ENCODE measurements at regions not wholly inside any gene's neighbourhood (a gene's known extent, or its start where the extent isn't known, plus 50 kb on each side); places are given as distances from the start of the nearest gene placed in this dataset.

GRCh38 chr15:29438703-29439055 is 169.1 kb upstream of the NSMCE3 start:
- no peak overlapping the region for H3K4me2 ChIP-seq

DNA sequence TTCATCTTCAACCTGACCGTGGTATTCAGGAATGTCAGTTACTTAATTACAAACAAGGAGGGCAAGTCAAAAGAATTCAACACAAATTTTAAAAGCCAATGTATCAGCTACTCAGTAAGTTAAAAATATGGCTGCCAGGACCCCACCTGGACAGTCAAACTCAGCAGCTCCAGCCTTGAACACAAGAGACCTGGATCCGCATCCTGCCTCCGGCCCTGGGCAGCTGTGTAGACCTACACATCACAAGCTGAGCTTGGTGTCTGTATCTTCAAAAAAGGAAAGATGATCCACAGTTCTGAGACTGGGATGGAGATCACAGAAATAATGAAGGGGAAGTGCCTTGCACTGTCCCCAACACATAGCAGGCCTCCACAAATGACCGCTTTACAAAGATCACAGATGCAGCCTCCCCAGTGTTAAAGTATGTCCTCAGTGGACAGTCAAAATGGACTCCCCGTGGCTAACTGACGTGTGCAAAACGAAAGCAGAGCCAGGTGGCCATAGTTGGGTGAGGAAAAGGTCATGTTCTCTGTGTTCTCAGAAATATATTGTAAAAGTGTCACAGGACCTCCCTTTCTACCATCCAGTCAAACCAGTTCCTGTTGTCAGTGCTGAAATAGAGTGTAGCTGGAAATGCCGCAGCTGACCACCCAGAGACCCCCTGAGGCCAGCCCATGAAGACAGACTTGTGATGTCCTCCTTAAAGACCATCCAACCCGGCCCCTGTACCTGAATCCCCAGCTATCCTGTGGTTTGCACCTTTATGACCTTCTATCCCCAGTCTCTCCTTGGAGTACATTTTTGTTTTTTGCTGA is 168.5 kb upstream of the NSMCE3 start:
- Histone ChIP-seq H3K4me2 (no peak overlapping the region), H4K20me1 (no peaks in the 10 kb centered on the region), H3K9ac (no peak overlapping the region), H3K27ac (no peak overlapping the region), H3K36me3 (no peaks in the 10 kb centered on the region), H3K4me1 (no peaks in the 10 kb centered on the region), H3K4me3 (no peak overlapping the region), H3K27me3 (no peaks in the 10 kb centered on the region), H3K9me3 (no peaks in the 10 kb centered on the region)
- TF ChIP-seq Cebpa-rat (IDR thresholded peaks at IDR 0.05) = no peak

More at GRCh38 chr15:29438703-29439055, 169.1 kb upstream of the NSMCE3 start:
- H3K4me1 ChIP-seq = no peaks in the 10 kb centered on the region
- no peaks in the 10 kb centered on the region for H3K27me3 ChIP-seq
- no peak for TF ChIP-seq Cebpa-rat (IDR thresholded peaks at IDR 0.05)
- H3K27ac ChIP-seq = no peak overlapping the region
- H3K9me3 ChIP-seq = no peaks in the 10 kb centered on the region
- H3K9ac ChIP-seq = no peak overlapping the region
- H4K20me1 ChIP-seq = no peaks in the 10 kb centered on the region
- no peak overlapping the region for H3K4me3 ChIP-seq
- H3K36me3 ChIP-seq = no peaks in the 10 kb centered on the region

- no peaks in the 10 kb centered on the region for H3K36me3 ChIP-seq
- no peak overlapping the region for H3K27ac ChIP-seq
- no peaks in the 10 kb centered on the region for H3K4me1 ChIP-seq
- no peak overlapping the region for H3K9ac ChIP-seq
- H3K4me2 ChIP-seq = no peak overlapping the region
- H4K20me1 ChIP-seq = no peaks in the 10 kb centered on the region
- no peaks in the 10 kb centered on the region for H3K27me3 ChIP-seq
- TF ChIP-seq Cebpa-rat (IDR thresholded peaks at IDR 0.05) = no peak
- no peaks in the 10 kb centered on the region for H3K9me3 ChIP-seq
- no peak overlapping the region for H3K4me3 ChIP-seq
Measured at GRCh38 chr15:29435811-29436210, 166.2 kb upstream of the NSMCE3 start.

GRCh38 chr15:29434280-29434679 is 164.7 kb upstream of the NSMCE3 start:
- Histone ChIP-seq H3K27ac (no peak overlapping the region), H3K27me3 (no peaks in the 10 kb centered on the region)

DNA sequence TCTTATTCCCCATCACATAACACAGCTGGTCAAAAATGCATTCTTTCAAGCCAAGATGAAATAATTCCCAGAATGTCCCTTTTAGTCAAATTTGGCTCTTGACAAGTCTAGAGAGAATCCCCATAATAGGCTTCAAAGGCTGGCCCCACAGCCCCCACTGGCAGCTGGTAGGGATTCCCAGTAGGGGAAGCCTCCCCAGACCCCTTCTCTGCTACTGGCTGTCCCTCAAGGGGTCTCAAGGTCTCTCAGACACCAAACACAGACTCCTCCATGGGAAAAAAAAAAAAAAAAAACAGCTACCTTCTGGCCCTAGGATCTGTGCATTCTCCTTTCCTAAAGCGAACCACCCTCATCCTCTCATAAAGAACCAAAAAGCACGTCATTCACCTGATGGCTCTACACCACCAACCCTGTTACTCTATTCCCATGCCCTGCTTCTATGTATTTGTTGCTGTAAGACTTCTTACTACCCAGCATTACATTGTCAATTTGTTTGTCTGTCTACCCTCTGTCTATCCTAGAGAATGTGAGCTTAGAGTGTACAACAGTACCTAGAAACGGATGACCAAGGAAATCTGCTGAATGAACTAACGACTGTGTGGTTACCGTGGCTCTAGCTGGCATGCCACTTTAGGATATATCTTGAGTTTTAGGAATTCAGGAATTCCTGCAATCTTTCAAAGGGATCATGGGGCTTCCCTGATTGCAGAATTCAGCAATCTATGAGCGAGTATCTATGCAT is 164.1 kb upstream of the NSMCE3 start:
- Histone ChIP-seq H3K9me3 (no peaks in the 10 kb centered on the region), H3K9ac (no peak overlapping the region), H3K27me3 (no peaks in the 10 kb centered on the region), H3K4me2 (no peak overlapping the region), H3K27ac (no peak overlapping the region), H3K4me3 (no peak overlapping the region), H3K4me1 (peaks cover 6% of the 10 kb centered on the region; the same call in 1 of the 2 replicates), H3K36me3 (no peaks in the 10 kb centered on the region), H4K20me1 (no peaks in the 10 kb centered on the region)
- no peak for TF ChIP-seq Cebpa-rat (IDR thresholded peaks at IDR 0.05)

More at GRCh38 chr15:29434280-29434679, 164.7 kb upstream of the NSMCE3 start:
- Histone ChIP-seq H3K4me3 (no peak overlapping the region), H3K9me3 (no peaks in the 10 kb centered on the region), H3K4me1 (peaks cover 6% of the 10 kb centered on the region; the same call in 1 of the 2 replicates), H4K20me1 (no peaks in the 10 kb centered on the region), H3K36me3 (no peaks in the 10 kb centered on the region), H3K4me2 (no peak overlapping the region), H3K9ac (no peak overlapping the region)
- no peak for TF ChIP-seq Cebpa-rat (IDR thresholded peaks at IDR 0.05)

DNA sequence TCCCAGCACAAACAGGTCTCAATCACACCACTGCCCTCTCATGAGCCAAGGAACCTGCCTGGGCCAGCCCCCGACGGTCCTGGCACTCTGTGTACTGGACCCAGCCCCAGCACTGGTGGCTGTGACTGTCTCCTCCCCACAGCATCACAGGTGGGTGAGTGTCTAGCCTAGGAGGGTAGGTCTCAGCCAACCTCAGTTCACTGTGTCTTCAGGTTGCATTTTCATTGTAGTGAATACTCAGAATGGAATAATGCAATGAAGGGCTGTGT is 163.4 kb upstream of the NSMCE3 start:
- no peaks in the 10 kb centered on the region for H3K36me3 ChIP-seq
- no peak for TF ChIP-seq Cebpa-rat (IDR thresholded peaks at IDR 0.05)
- no peaks in the 10 kb centered on the region for H3K27me3 ChIP-seq
- no peak overlapping the region for H3K9ac ChIP-seq
- no peaks in the 10 kb centered on the region for H4K20me1 ChIP-seq
- no peak overlapping the region for H3K4me3 ChIP-seq
- H3K4me2 ChIP-seq = no peak overlapping the region
- H3K9me3 ChIP-seq = no peaks in the 10 kb centered on the region
- H3K27ac ChIP-seq = no peak overlapping the region
- H3K4me1 ChIP-seq = peaks cover 6% of the 10 kb centered on the region; the same call in 1 of the 2 replicates

DNA sequence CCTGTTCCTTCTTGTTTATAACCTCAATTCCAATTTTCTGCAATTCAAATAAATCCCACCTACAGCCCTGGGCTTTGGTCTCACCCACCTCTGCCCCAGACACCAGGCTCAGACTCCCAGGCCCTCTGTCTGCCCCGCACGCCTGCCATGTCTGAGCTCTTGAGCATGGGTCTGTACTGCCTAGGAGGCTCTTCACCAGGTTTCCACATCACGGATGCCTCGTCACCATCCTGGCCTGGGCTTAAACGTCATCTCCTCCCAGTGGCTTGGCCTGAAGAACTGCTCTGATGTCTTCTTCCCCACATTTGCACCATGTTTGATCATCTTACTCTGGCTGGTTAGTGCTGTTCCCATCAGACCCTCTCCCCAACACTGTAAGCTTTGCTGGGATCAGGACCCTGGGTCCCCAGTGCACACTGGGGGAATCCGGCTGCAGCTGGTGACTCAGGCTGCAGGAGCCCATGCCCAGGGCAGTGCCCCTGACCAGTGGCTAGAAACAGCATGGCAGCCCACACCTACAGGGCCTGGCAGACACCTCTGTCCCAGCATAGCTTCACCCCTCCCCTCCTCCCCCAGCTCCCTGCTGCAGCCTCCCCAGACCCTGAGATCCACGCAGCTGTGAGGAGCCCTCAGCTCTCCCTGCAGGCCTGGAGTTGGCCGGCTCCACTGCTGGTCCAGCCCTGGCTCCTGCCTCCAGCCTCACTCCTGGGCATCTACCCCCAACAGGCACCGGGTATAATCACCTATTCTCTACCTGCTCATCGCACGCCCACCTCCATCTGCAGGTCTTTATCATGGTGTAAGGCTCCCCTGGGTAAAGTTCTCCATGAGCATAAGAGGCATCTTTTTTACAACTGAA is 162.8 kb upstream of the NSMCE3 start:
- no peaks in the 10 kb centered on the region for H3K9me3 ChIP-seq
- no peaks in the 10 kb centered on the region for H3K27me3 ChIP-seq
- no peaks in the 10 kb centered on the region for H4K20me1 ChIP-seq
- TF ChIP-seq Cebpa-rat (IDR thresholded peaks at IDR 0.05) = no peak
- no peak overlapping the region for H3K9ac ChIP-seq
- H3K4me2 ChIP-seq = no peak overlapping the region
- no peak overlapping the region for H3K27ac ChIP-seq
- H3K4me1 ChIP-seq = peaks cover 6% of the 10 kb centered on the region; the same call in 1 of the 2 replicates
- no peak overlapping the region for H3K4me3 ChIP-seq
- H3K36me3 ChIP-seq = no peaks in the 10 kb centered on the region

GRCh38 chr15:29430831-29431230 is 161.2 kb upstream of the NSMCE3 start:
- no peak overlapping the region for H3K4me2 ChIP-seq
- no peak for TF ChIP-seq Cebpa-rat (IDR thresholded peaks at IDR 0.05)
- no peak overlapping the region for H3K4me3 ChIP-seq
- H3K36me3 ChIP-seq = no peaks in the 10 kb centered on the region
- no peaks in the 10 kb centered on the region for H4K20me1 ChIP-seq
- H3K9me3 ChIP-seq = no peaks in the 10 kb centered on the region
- no peak overlapping the region for H3K9ac ChIP-seq
- H3K27ac ChIP-seq = no peak overlapping the region
- no peaks in the 10 kb centered on the region for H3K27me3 ChIP-seq
- H3K4me1 ChIP-seq = peaks cover 6% of the 10 kb centered on the region; the same call in 1 of the 2 replicates

- no peak for TF ChIP-seq Cebpa-rat (IDR thresholded peaks at IDR 0.05)
Measured at GRCh38 chr15:29430124-29430523, 160.5 kb upstream of the NSMCE3 start.

More at GRCh38 chr15:29430124-29430523, 160.5 kb upstream of the NSMCE3 start:
- Histone ChIP-seq H3K9me3 (no peaks in the 10 kb centered on the region), H4K20me1 (no peaks in the 10 kb centered on the region), H3K27ac (no peak overlapping the region), H3K27me3 (no peaks in the 10 kb centered on the region), H3K9ac (no peak overlapping the region), H3K4me1 (peaks cover 6% of the 10 kb centered on the region; the same call in 1 of the 2 replicates), H3K36me3 (no peaks in the 10 kb centered on the region), H3K4me2 (no peak overlapping the region), H3K4me3 (no peak overlapping the region)

Measured in BLaER1 (cell line).